Lung (tissue), 11 donors: ENCODE measurements at regions not wholly inside any gene's neighbourhood (a gene's known extent, or its start where the extent isn't known, plus 50 kb on each side); places are given as distances from the start of the nearest gene placed in this dataset.

ENCODE experiments used
- ATAC-seq: fragments of 200-7000 bp; cut with Tn5 transposase; one replicate; pipeline ENCODE4 v1.9.1; 2020; ENCODE audit warnings: moderate number of reproducible peaks; ENCODE audit not compliant: insufficient read depth, low FRiP score
- DNase-seq, 3 donors: peaks; one replicate each; pipeline ENCODE4 v3.0.0-alpha.2; 2013 to 2017
- H3K27ac ChIP-seq, 2 donors: one replicate each; pipeline ENCODE4 v1.5.1; 2013; ENCODE audit warnings: mild to moderate bottlenecking in 2 of 2, moderate library complexity in 2 of 2, control low read depth in 1 of 2, inconsistent platforms in 1 of 2, low read depth in 1 of 2, low read length in 1 of 2
- H3K27me3 ChIP-seq, 3 donors: one replicate each; pipeline ENCODE4 v1.5.1; 2013; ENCODE audit warnings: low read length in 2 of 3; ENCODE audit not compliant: control insufficient read depth in 3 of 3, insufficient read depth in 3 of 3
- H3K36me3 ChIP-seq, 4 donors: one replicate each; pipeline ENCODE4 v1.5.1; 2013; ENCODE audit warnings: low read length in 4 of 4, mild to moderate bottlenecking in 1 of 4, moderate library complexity in 1 of 4; ENCODE audit not compliant: control insufficient read depth in 4 of 4, insufficient read depth in 4 of 4
- H3K4me1 ChIP-seq, 5 donors: one replicate each; pipeline ENCODE4 v1.5.1; 2013; ENCODE audit warnings: low read length in 5 of 5, mild to moderate bottlenecking in 2 of 5, moderate library complexity in 1 of 5; ENCODE audit not compliant: control insufficient read depth in 5 of 5, insufficient read depth in 5 of 5
- H3K4me3 ChIP-seq: one replicate; pipeline ENCODE4 v1.5.1; 2013; ENCODE audit warnings: mild to moderate bottlenecking, control low read depth, moderate library complexity
- H3K9ac ChIP-seq, 2 donors: one replicate each; pipeline ENCODE4 v1.5.1; 2013; ENCODE audit warnings: low read length in 2 of 2, control low read depth in 1 of 2; ENCODE audit not compliant: insufficient read depth in 1 of 2
- H3K9me3 ChIP-seq, 4 donors: one replicate each; pipeline ENCODE4 v1.5.1; 2013; ENCODE audit warnings: low read length in 3 of 4, mild to moderate bottlenecking in 1 of 4, moderate library complexity in 1 of 4; ENCODE audit not compliant: control insufficient read depth in 4 of 4, insufficient read depth in 3 of 4
- WGBS, 2 donors: extraction: QIAGEN DNeasy Blood & Tissue Kit; methylation state at CpG; one replicate each; pipeline ENCODE4 v1.1.7; 2013; 5-methylcytosine and 5-hydroxymethylcytosine counted together
- TF ChIP-seq, protein P1 (sequence below): IDR thresholded peaks from 2 replicates; pipeline ENCODE4 v1.5.1; 2012; ENCODE audit warnings: mild to moderate bottlenecking; ENCODE audit errors: control extremely low read depth, extremely low read depth
- donor health status: control.
- donor health status: control.
- donor health status: Bipolar disorder and iron deficiency.
- donor health status: healthy.
- donor health status: DM: yes; HTN: yes; CAD: no.

GRCh38 chr10:111650088-111650487 is 533.5 kb downstream of the GPAM start:
- ATAC-seq (no peak), DNase-seq (no peak)
- Histone ChIP-seq H3K9me3 (peaks cover 0 to 10% (median 6%) of the 10 kb centered on the region in 4 donors), H3K36me3 (no peaks in the 10 kb centered on the region), H3K4me1 (no peaks in the 10 kb centered on the region), H3K9ac (no peak overlapping the region), H3K4me3 (no peak overlapping the region), H3K27ac (no peak overlapping the region), H3K27me3 (no peaks in the 10 kb centered on the region)
- 78 to 82% methylated on average over 2 of the region's 2 CpGs for WGBS, 2 donors
- TF ChIP-seq, protein P1, sequence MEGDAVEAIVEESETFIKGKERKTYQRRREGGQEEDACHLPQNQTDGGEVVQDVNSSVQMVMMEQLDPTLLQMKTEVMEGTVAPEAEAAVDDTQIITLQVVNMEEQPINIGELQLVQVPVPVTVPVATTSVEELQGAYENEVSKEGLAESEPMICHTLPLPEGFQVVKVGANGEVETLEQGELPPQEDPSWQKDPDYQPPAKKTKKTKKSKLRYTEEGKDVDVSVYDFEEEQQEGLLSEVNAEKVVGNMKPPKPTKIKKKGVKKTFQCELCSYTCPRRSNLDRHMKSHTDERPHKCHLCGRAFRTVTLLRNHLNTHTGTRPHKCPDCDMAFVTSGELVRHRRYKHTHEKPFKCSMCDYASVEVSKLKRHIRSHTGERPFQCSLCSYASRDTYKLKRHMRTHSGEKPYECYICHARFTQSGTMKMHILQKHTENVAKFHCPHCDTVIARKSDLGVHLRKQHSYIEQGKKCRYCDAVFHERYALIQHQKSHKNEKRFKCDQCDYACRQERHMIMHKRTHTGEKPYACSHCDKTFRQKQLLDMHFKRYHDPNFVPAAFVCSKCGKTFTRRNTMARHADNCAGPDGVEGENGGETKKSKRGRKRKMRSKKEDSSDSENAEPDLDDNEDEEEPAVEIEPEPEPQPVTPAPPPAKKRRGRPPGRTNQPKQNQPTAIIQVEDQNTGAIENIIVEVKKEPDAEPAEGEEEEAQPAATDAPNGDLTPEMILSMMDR = no peak

DNA sequence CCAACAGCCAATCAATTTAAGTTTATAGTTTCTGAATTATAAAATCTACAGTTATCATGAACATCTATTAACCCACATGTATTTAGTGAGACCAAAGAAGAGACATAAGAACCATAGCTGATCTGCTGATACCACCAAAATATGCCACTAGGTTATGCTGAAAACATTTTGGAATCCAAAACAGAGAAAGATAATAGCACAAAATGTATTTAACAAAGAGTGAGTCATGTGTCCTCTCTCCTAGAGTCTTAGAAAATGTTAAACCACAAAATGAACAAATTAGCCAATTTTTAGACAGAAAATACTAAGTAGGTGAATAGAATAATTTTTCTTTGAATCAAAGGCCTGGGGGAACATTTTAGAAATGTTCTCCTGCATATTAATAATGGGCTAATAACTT is 527.5 kb downstream of the GPAM start:
- DNase-seq = no peak
- no peaks in the 10 kb centered on the region for H3K27me3 ChIP-seq
- H3K27ac ChIP-seq = no peak overlapping the region
- no peaks in the 10 kb centered on the region for H3K4me1 ChIP-seq
- TF ChIP-seq, protein P1 = no peak
- H3K9me3 ChIP-seq = peaks cover 0 to 2% (median 0%) of the 10 kb centered on the region in 4 donors
- ATAC-seq = no peak
- H3K9ac ChIP-seq = no peak overlapping the region
- no peak overlapping the region for H3K4me3 ChIP-seq
- no peaks in the 10 kb centered on the region for H3K36me3 ChIP-seq

GRCh38 chr10:111677759-111678158 is 505.8 kb downstream of the GPAM start:
- DNase-seq (no peak), ATAC-seq (no peak)
- H3K27me3 ChIP-seq = no peaks in the 10 kb centered on the region
- no peaks in the 10 kb centered on the region for H3K4me1 ChIP-seq
- no peak overlapping the region for H3K27ac ChIP-seq
- 82 to 100% methylated on average over 1 of the region's 1 CpG for WGBS, 2 donors
- H3K9ac ChIP-seq = no peak overlapping the region
- H3K36me3 ChIP-seq = no peaks in the 10 kb centered on the region
- no peak overlapping the region for H3K4me3 ChIP-seq
- TF ChIP-seq, protein P1 = no peak
- no peaks in the 10 kb centered on the region for H3K9me3 ChIP-seq

- H3K9ac ChIP-seq = no peak overlapping the region
- no peaks in the 10 kb centered on the region for H3K9me3 ChIP-seq
- H3K27me3 ChIP-seq = no peaks in the 10 kb centered on the region
- H3K27ac ChIP-seq = no peak overlapping the region
- no peak overlapping the region for H3K4me3 ChIP-seq
- ATAC-seq (no peak), DNase-seq (no peak)
- 86 to 87% methylated on average over 7 of the region's 7 CpGs for WGBS, 2 donors
- no peaks in the 10 kb centered on the region for H3K36me3 ChIP-seq
- TF ChIP-seq, protein P1 = no peak
- H3K4me1 ChIP-seq = no peaks in the 10 kb centered on the region
These were observed 496.8 kb downstream of the GPAM start for GRCh38 chr10:111686796-111687195.
